HUES64 (cell line): ENCODE measurements at regions not wholly inside any gene's neighbourhood (a gene's known extent, or its start where the extent isn't known, plus 50 kb on each side); places are given as distances from the start of the nearest gene placed in this dataset.

Experiments used
- H3K27ac ChIP-seq: 2 replicates; pipeline ENCODE4 v1.7.0; 2013; ENCODE audit warnings: low read depth, low read length, inconsistent platforms
- H3K27me3 ChIP-seq: 2 replicates; pipeline ENCODE4 v1.6.1; 2013; ENCODE audit warnings: mild to moderate bottlenecking, low read length; ENCODE audit not compliant: insufficient read depth
- H3K36me3 ChIP-seq: 2 replicates; pipeline ENCODE4 v1.6.1; 2013; ENCODE audit warnings: mild to moderate bottlenecking, low read length; ENCODE audit not compliant: insufficient read depth
- H3K4me1 ChIP-seq: 2 replicates; pipeline ENCODE4 v1.6.1; 2013; ENCODE audit warnings: mild to moderate bottlenecking, low read length, moderate library complexity; ENCODE audit not compliant: insufficient read depth
- H3K4me3 ChIP-seq: 2 replicates; pipeline ENCODE4 v1.5.1; 2013; ENCODE audit warnings: mild to moderate bottlenecking, low read length, moderate library complexity
- H3K9ac ChIP-seq: 2 replicates; pipeline ENCODE4 v1.6.1; 2013; ENCODE audit warnings: mild to moderate bottlenecking, low read depth, low read length
- H3K9me3 ChIP-seq: 2 replicates; pipeline ENCODE4 v1.6.1; 2013; ENCODE audit warnings: low read depth, low read length; ENCODE audit not compliant: insufficient read depth
- WGBS: fragments of 150-250, 120-280 bp; methylation state at CpG from one replicate; pipeline ENCODE4 v1.1.7; 2013; ENCODE audit warnings: missing lambda C conversion rate; 5-methylcytosine and 5-hydroxymethylcytosine counted together

DNA sequence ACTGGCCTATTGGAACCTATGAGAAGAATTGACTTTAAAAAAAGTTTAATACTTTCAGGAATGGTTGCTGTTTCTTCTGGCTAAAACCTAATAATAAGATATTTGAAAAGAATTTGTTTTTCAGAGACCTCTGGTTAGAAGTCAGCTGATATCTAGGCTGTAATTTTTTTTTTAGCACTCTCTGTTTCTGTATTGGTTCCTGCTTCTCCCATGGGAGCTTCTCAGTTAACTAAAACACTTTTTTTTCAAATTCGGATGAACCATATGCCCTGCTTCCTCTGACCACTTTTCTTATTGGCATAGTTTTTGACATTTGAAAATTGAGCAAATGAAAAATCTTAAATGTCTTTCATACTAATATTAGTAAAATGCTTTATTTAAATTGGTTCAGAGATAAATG is 163.5 kb upstream of the SLC10A2 start:
- H3K4me1 ChIP-seq, result no peaks in the 10 kb centered on the region
- no peak overlapping the region for H3K27ac ChIP-seq
- no peak overlapping the region for H3K4me3 ChIP-seq
- WGBS, result no CpG with 5 or more reads among the region's 1 CpG
- no peak overlapping the region for H3K9ac ChIP-seq
- H3K9me3 ChIP-seq, result peaks cover 17% of the 10 kb centered on the region
- no peaks in the 10 kb centered on the region for H3K27me3 ChIP-seq
- no peaks in the 10 kb centered on the region for H3K36me3 ChIP-seq

DNA sequence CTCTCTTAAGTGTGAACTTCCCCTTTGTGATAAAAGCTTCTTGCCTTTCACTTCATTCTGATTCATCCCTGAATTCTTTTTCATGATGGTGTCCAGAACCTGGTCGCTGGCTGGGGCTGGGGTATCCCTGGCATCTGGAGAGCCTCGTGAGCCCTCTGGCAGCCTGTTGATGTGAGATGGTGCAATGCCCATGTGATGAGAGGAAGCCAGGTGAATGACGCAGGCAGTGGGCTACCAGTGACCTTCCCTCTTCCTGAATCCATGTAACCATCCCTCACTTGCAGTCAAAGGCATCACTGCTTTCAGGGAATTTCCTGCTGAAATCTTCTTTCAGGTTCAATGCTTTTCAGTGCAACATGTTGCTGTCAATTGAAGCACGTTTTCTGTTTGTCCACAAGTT is 158.6 kb upstream of the SLC10A2 start:
- Histone ChIP-seq H3K9me3 (no peaks in the 10 kb centered on the region), H3K4me1 (no peaks in the 10 kb centered on the region), H3K27ac (no peak overlapping the region), H3K27me3 (no peaks in the 10 kb centered on the region), H3K9ac (no peak overlapping the region), H3K36me3 (no peaks in the 10 kb centered on the region), H3K4me3 (no peak overlapping the region)
- WGBS, result 94% methylated on average over 4 of the region's 4 CpGs

GRCh38 chr13:103222683-103223082 is 156.5 kb upstream of the SLC10A2 start:
- Histone ChIP-seq H3K27me3 (no peaks in the 10 kb centered on the region), H3K9ac (no peak overlapping the region), H3K4me3 (no peak overlapping the region), H3K4me1 (no peaks in the 10 kb centered on the region), H3K27ac (no peak overlapping the region), H3K36me3 (no peaks in the 10 kb centered on the region), H3K9me3 (no peaks in the 10 kb centered on the region)
- WGBS, result 94% methylated on average over 4 of the region's 4 CpGs

- H3K27me3 ChIP-seq, result no peaks in the 10 kb centered on the region
- no peaks in the 10 kb centered on the region for H3K9me3 ChIP-seq
- H3K4me3 ChIP-seq, result no peak overlapping the region
- WGBS, result 100% methylated on average over 1 of the region's 1 CpG
- H3K9ac ChIP-seq, result no peak overlapping the region
- no peaks in the 10 kb centered on the region for H3K4me1 ChIP-seq
- H3K27ac ChIP-seq, result no peak overlapping the region
- no peaks in the 10 kb centered on the region for H3K36me3 ChIP-seq
Observed at GRCh38 chr13:103218253-103218652, 152.0 kb upstream of the SLC10A2 start.

GRCh38 chr13:103213152-103213551 is 146.9 kb upstream of the SLC10A2 start:
- no peak overlapping the region for H3K4me3 ChIP-seq
- WGBS, result 89% methylated on average over 6 of the region's 7 CpGs
- H3K36me3 ChIP-seq, result no peaks in the 10 kb centered on the region
- no peak overlapping the region for H3K27ac ChIP-seq
- no peak overlapping the region for H3K9ac ChIP-seq
- no peaks in the 10 kb centered on the region for H3K4me1 ChIP-seq
- H3K9me3 ChIP-seq, result no peaks in the 10 kb centered on the region
- H3K27me3 ChIP-seq, result no peaks in the 10 kb centered on the region

DNA sequence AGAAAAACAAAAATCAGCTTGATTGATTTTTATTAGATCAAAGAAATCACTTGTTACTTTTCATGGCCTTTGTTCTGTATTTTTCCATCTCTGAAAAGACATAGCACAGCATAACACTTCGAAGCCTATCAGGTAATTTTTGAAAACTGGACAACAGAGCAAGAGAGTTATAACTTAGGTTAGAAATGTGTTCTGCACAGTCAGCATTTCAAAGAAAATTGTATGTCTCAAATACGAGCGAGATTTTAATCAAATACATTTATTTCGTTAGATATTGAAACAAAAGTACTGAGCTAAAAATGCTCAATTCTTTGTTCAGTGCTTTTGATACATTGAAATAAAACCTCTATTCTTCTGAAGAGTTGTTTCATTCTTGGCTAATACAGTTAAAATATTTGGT is 144.1 kb upstream of the SLC10A2 start:
- 98% methylated on average over 4 of the region's 4 CpGs for WGBS
- no peak overlapping the region for H3K27ac ChIP-seq
- no peaks in the 10 kb centered on the region for H3K9me3 ChIP-seq
- no peaks in the 10 kb centered on the region for H3K36me3 ChIP-seq
- H3K9ac ChIP-seq, result no peak overlapping the region
- H3K27me3 ChIP-seq, result no peaks in the 10 kb centered on the region
- no peaks in the 10 kb centered on the region for H3K4me1 ChIP-seq
- H3K4me3 ChIP-seq, result no peak overlapping the region

GRCh38 chr13:103203735-103204330 is 137.6 kb upstream of the SLC10A2 start:
- Histone ChIP-seq H3K9ac (no peak overlapping the region), H3K27ac (no peak overlapping the region), H3K4me1 (no peaks in the 10 kb centered on the region), H3K4me3 (no peak overlapping the region), H3K27me3 (no peaks in the 10 kb centered on the region), H3K36me3 (no peaks in the 10 kb centered on the region), H3K9me3 (peaks cover 10% of the 10 kb centered on the region)

- Histone ChIP-seq H3K9ac (no peak overlapping the region), H3K4me3 (no peak overlapping the region), H3K27me3 (no peaks in the 10 kb centered on the region), H3K27ac (no peak overlapping the region), H3K36me3 (no peaks in the 10 kb centered on the region), H3K9me3 (peaks cover 14% of the 10 kb centered on the region), H3K4me1 (no peaks in the 10 kb centered on the region)
- WGBS, result 78% methylated on average over 1 of the region's 1 CpG
Observed at GRCh38 chr13:103200118-103200885, 134.1 kb upstream of the SLC10A2 start.

DNA sequence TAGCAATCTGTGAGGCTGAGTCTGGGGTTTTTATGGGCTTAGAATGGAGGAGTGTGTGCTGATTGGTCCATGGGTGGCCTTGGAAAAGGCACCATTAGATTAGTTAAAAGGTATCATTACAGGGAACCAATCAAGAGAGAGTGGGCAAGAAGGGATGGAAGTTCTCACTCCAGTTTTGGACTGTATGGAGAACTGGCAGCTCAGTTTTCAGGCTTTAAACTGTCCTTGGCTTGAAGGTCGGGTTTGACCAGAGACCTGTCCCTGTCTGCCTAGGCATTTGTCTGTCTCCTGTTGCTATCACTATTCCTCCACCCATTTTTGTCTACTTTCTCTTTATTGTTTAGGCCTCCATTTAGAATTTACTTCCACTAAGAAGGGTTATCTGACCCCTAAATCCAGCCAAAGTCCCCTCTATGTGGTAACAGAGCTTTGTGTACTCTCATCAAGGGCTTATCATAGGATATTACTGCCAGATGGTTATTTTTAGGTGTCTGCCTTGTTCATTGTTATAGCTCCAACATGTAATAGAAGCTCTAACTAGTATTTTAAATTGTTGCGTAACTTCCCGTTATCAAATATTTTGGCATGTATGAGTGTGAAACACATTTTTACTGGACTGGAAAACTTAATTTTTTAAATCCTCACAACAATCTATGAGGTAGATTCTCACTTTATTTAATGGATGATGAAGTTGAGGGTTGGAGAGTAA is 133.3 kb upstream of the SLC10A2 start:
- Histone ChIP-seq H3K27me3 (no peaks in the 10 kb centered on the region), H3K4me1 (no peaks in the 10 kb centered on the region), H3K9me3 (peaks cover 14% of the 10 kb centered on the region), H3K9ac (no peak overlapping the region), H3K27ac (no peak overlapping the region), H3K36me3 (no peaks in the 10 kb centered on the region), H3K4me3 (no peak overlapping the region)
- WGBS, result 92% methylated on average over 1 of the region's 3 CpGs

GRCh38 chr13:103196356-103196755 is 130.1 kb upstream of the SLC10A2 start:
- H3K27me3 ChIP-seq, result no peaks in the 10 kb centered on the region
- H3K4me1 ChIP-seq, result no peaks in the 10 kb centered on the region
- no peaks in the 10 kb centered on the region for H3K36me3 ChIP-seq
- peaks cover 14% of the 10 kb centered on the region for H3K9me3 ChIP-seq
- WGBS, result 90% methylated on average over 2 of the region's 3 CpGs
- H3K9ac ChIP-seq, result no peak overlapping the region
- no peak overlapping the region for H3K4me3 ChIP-seq
- no peak overlapping the region for H3K27ac ChIP-seq

DNA sequence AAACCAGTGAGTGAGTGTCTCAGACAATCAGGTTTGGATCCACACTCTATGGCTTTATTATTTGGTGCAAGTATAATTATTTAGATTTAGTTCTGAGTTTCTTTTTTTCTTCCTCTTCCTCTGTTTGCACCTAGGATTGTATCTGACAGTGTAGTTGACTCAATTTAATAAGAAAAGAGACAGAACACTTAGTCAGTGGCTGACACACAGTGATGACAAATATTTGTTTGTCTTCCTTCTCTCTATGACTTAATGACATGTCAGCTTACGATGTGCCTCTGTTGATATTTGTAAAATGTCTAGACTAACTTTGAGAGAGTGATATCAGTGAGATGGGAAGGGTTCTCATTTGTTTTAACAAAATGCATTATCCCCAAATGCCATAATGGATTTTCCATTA is 129.5 kb upstream of the SLC10A2 start:
- no peak overlapping the region for H3K4me3 ChIP-seq
- no peaks in the 10 kb centered on the region for H3K4me1 ChIP-seq
- no peak overlapping the region for H3K27ac ChIP-seq
- WGBS, result no CpG with 5 or more reads among the region's 1 CpG
- H3K27me3 ChIP-seq, result no peaks in the 10 kb centered on the region
- H3K9me3 ChIP-seq, result peaks cover 14% of the 10 kb centered on the region
- H3K9ac ChIP-seq, result no peak overlapping the region
- H3K36me3 ChIP-seq, result no peaks in the 10 kb centered on the region
